ENCODE measurements at regions not wholly inside any gene's neighbourhood (a gene's known extent, or its start where the extent isn't known, plus 50 kb on each side); places are given as distances from the start of the nearest gene placed in this dataset.
"Not testable (repeated sequence)": the region's sequence is repeated elsewhere in the genome, so short reads cannot be mapped to it uniquely, and the experiment has no call there.

DNA sequence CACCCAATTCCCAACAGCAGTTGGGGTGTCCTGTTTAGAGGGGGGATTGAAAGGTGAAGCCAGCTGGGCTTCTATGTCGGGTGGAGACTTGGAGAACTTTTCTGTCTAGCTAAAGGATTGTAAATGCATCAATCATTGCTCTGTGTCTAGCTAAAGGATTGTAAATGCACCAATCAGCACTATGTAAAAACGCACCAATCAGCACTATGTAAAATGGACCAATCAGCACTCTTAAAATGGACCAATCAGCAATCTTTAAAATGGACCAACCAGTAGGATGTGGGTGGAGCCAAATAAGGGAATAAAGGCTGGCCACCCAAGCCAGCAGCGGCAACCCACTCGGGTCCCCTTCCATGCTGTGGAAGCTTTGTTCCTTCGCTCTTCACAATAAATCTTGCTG is 1518.6 kb upstream of the RAG2 start:
- not testable (repeated sequence) for DNase-seq

DNA sequence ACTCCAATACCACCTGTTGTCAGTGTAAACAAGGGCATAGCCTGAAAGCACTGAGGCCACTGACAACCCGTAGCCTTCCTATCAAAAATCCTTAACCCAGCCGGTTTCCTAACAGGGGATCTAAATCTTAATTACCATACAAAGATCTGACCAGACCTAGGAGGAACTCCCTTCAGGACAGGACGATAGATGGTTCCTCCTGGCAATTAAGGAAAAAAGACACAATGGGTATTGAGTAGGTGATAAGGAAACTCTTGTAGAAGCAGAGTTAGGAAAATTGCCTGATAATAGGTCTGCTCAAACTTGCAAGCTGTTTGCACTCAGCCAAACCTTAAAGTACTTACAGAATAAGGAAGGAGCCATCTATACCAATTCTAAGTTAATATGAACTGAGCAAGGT is 1517.3 kb upstream of the RAG2 start:
- not testable (repeated sequence) for DNase-seq

DNA sequence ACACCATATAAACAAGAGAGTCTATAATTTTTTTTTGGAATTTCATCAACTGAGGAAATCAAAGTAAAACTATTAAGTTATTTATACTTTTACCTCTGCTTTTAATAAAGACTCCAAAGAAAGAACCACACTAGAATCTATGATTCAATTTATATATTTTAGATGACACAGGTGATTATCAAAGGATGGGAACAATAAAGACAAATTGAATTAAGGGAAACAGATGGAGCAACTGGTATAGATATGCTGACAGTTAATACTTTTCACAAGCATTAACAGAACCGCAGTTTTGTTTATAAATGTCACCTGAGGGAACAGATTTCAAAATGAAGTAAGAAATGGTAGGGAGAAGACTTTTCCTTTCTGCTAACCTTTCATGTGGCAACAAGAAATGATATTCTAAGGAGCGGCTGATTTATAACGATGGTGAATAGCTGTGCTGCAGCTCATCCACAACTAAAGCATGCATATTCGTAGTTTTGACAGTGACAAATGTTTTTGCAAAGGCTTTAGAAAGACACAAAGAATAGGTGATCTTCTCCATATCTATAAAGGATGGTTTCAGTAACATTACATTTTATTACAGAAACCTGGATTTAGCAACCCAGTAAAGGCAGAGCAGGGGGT is 1502.9 kb upstream of the RAG2 start:
- DNase-seq, result no peak

DNA sequence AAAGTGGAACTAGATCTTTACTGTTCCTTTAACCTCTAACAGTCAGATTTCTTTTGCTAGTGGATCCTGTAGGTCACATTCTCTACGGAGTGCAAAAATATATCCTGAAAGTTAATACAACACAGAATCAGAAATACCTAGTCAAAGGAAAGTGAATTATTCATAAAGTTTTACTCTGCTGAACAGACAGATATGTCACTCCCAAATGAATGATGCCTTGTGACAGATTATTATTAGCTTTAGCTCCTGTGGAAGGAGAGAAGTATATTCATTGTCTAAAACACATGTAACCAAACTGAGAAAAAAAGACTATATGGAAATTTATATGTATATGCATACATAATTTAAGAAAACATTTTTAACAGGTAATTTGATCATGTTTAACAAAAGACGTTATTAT is 1497.2 kb upstream of the RAG2 start:
- no peak for DNase-seq

DNA sequence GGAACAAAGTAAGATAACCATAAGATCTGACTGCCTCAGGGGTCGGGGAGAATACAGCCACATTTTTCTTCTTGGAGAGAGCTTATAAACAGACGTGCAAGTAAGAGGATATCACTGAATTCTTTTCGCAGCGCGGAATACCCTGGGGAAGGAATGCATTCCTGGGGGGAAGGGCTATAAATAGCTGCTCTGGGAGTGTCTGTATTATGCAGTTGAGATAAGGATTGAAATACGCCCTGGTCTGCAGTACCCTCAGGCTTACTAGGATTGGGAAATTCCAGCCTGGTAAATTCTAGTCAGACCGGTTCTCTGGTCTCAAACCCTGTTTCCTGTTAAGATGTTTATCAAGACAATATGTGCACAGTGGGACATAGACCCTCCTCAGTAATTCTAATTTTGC is 1491.7 kb upstream of the RAG2 start:
- no peak for DNase-seq

DNA sequence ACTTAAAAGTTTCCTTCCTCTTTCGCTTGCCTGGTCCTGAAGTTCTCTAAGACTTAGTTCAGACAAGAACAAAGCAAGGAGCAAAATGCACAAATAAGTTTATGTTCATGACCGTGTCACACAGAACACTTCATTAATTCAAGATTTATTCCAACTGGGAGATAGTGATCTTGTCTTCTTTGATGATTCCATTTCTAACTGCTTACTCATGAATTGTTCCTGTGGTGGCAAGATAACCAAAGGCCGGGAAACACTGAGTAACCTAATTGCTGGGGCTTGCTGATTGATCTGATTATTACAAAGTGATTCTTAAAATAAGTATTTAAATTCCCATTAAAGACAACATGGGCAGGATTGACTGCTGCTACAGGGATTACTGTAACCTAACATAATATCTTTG is 1462.9 kb upstream of the RAG2 start:
- no peak for DNase-seq

DNA sequence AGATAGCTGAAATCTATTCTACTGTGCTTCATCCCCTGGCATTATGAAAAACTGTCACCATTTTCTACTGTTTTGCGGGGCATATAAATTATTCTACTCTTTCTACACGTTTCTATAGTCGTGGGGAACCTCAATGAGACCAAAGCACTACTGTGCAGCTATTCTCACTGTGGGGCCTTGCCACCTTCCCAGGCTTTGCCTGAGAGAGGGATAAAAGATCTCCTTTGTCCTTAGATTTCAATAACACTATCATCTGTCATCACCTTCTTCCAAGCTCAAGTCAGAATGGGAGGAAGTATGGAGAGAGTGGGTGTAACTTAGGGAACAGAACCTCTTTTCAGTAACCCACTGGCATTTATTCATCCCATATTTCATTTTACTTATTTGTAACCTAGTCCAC is 1462.1 kb upstream of the RAG2 start:
- DNase-seq, result no peak

DNA sequence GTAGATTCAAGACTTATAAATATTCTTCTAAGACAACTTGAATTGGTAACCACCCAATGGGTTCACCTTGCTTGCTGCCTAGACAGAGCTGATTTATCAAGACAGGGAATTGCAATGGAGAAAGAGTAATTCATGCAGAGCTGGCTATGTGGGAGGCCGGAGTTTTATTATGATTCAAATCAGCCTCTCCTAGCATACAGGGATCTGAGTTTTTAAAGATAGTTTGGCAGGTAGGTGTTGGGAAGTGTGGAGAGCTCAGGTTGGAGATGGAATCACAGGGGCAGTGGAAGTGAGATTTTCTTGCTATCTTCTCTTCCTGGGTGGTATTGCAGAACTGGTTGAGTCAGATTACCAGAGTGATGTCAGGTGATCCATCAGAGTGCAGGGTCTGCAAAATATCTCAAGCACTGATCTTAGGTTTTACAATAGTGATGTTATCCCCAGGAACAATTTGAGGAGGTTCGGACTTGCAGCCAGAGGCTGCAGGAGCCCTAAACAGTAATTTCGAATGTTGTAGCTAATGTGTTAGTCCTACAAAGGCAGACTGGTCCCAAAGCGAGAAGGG is 1448.6 kb upstream of the RAG2 start:
- no peak for DNase-seq

DNA sequence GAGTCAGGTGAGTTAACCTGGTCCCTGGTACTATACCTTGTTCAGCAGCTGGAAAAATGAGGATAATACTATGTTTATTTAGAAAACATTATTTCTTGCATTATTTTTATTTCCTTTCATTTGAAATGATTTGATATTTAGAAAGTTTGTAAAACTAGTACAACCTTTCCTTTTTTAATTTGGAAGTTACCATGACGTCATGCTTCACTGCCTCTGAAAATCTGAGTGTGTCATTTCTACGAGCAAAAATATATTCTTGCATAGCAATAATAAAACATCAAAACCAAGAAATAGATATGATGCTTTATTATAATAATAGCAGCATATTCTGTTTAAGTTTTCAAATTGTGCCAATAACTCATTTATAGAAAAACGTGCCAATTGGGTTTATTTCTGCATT is 1445.0 kb upstream of the RAG2 start:
- no peak for DNase-seq

DNA sequence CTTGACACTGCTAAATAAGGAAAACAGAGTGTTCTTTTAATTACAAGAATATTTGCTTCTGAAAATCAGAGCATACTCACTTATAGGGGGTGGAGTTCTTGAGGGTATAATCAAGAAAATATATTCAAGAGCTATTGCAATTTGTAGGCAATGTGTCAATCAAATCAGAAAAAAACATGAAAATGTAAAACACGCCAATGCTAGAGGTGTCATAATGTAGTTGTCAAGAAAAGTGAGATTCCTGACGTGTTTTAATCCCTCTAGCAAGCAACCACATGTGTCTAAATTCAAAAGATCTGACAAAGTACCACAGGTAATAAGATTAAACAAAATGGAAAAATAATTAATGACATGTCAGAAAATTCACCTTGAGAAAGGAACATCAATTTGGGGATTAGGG is 1440.7 kb upstream of the RAG2 start:
- no peak for DNase-seq

DNA sequence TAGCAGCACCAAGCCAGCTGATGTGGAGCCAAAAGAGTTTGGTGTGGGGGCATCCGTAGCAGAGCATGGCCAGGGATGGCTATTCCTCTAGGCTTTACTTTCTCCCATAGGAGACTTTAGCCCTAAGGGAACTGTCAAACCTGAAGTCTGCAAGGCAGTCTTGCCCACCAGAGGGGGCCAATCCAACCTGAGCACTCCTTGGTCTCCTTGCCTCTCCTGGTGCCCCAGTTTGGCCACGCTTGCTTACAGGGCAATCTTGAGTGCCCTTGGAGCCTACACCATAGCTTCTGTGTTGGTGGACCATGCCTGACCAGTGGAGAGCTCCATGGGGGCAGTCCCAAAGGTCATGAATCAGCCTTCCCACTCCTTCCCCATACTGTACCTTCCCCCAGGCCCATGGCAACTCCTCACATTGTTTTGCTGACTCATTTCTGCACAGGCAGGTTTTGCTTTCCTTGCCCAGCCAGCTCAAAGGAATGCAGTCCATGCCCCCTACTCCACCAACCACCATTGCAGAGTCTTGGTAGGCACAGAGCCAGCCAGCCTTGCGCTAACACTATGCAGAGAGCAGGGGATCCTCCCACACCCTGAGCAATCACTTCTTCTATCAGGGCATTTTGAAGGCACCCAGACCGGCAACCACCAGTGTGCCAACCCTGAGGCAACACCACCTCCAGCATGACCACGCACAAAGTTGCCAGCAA is 1421.2 kb upstream of the RAG2 start:
- DNase-seq, result no peak

DNA sequence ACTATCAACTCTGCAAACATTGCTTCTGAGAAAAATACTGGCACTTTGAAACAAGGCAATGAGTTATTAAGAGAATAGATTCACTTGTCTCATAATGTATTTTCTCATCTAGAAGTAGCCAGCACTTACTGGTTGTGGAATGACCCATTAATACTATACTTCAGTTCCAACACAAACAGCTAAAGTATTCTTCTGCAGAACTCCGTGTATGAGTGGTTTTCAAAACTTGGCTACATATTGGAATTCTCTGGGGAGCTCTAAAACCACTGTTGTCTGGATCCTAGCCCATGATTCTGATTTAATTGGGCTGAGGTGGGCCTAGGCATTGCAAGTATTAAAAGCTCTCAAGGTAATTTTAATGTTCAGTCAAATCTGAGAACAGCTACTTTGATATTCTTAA is 1416.4 kb upstream of the RAG2 start:
- DNase-seq, result no peak

DNA sequence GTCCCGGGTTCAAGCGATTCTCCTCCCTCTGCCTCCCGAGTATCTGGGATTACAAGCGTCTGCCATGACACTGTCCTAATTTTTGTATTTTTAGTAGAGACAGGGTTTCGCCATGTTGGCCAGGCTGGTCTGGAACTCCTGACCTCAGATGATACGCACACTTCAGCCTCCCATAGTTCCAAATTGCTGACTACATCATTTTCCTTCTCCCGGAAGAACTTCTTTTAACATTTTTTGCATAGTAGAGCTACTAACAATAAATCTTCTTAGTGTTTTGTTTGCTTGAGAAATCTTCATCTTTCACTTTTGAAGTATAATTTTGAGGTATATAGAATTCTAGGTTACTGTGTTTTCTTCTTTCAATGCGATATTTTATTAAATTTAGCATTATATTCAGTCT is 1415.1 kb upstream of the RAG2 start:
- no peak for DNase-seq

DNA sequence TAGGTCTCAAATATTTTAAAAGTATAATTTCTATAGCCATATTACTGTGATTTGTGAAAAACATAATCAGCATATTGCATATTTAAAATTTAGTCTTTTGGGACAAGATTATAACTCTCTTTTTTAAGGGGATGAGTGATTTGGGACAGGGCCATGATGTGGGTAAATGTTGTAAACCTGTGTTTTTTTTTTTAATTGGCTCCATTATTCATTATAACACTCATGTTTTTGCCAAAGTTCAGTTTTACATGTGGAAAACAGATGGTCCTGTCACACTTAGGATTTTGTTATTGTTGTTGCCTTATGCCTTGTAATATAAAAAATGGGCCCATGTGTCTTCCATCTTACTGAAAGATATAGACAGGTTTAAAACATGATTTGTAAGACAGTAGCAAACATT is 1413.5 kb upstream of the RAG2 start:
- DNase-seq, result no peak

DNA sequence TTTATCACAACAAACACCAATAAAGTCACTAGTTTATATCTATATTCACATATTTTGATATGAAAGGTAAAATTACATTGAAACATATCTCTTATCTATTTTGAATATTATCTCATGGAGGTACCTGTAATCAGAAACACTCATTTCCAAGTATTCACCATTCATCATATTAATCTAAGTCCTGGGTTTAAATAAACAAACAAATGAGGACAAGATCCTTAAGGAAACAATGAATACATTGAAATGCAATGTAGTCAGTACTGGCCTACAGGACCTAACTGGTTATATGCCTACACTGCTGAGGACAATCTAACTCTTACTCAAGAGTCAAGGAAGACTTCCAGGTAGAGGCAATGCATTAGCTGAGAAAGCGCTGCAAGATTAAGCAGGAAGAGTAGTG is 1411.9 kb upstream of the RAG2 start:
- no peak for DNase-seq

DNA sequence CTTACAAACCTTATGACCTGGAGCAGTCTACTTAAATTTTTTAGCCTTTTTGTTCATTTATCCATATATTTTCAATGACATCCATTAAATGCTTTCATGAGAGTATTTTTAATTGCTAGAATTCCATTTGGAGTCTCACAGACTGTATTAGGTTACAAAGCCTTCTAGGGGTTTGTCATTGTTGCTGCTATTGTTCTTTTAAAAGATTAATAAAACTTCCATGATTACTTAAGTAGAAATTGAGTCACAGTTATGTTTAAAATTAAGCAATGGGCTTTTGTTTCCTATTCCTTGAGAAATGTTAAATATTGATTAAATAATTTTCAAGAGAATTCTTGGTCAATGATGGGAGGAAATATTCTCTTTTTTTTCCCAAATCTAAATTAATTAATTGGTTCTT is 1408.4 kb upstream of the RAG2 start:
- DNase-seq, result no peak

DNA sequence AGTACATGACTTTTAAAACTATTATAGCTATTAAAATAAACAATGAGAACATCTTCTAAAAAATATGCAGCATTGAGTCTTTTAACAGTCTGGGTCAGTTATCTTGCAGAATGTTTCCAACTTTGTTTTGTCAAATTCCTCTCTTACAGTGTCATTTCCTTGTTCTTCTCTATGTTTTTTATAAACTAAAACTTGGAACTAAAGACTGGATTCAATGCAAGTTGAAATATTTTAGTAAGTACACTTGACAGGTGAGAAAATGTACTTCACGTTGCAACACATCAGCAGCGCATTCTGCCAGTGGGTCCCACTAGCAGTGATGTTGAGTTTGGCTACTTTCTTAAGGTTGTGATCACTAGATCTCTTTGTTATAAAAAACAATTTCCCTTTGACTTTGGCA is 1407.6 kb upstream of the RAG2 start:
- DNase-seq, result no peak

DNA sequence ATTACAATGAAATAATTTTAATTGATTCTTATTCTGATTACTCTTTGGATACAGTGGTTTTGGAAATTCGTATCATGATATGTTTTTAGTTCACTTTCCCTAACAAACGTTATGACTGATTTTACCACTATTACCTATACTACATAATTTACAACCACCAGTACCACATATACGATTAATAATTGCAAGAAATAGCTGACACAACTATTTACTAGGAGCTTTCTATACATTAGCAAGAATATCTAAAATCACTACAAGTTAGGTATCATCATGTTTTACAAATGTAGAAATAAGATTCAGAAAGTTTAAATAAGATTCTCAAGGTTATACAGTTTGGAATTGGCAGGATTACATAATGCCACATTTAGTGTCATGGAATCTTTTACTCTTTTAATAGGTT is 1401.1 kb upstream of the RAG2 start:
- no peak for DNase-seq

DNA sequence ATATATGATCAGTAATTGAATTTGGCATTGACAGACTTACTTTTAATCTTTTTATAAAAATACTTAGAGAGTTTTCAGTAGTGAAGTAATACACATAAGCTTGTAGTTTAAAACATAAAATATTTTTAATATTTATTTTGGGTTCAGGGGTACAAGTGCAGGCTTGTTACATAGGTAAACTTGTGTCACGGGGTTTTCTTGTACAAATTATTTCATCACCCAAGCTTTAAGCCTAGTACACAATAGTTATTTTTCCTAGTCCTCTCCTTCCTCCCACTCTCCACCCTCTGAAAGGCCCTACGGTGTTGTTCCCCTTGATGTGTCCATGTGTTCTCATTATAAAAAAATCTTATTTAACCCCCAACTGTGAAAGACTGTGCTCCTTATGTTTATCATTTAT is 1397.8 kb upstream of the RAG2 start:
- no peak for DNase-seq

DNA sequence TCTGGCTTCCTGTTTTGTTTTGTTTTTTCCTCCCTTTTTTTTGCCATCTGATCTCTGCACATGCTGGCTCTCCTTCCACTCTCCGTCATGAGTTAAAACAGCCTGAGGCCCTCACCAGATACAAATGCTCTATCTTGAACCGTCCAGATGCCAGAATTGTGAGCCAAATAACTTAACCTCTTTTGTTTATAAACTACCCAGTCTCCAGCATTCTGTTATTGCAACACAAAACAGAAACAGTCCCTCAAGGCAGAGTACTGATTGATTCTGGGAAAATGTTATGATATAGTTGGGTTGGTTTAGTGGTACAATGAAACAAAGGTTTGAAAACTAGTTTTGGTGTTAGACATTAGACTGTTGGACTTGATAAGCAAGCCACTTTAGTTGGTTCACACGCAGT is 1390.0 kb upstream of the RAG2 start:
- DNase-seq, result no peak

DNA sequence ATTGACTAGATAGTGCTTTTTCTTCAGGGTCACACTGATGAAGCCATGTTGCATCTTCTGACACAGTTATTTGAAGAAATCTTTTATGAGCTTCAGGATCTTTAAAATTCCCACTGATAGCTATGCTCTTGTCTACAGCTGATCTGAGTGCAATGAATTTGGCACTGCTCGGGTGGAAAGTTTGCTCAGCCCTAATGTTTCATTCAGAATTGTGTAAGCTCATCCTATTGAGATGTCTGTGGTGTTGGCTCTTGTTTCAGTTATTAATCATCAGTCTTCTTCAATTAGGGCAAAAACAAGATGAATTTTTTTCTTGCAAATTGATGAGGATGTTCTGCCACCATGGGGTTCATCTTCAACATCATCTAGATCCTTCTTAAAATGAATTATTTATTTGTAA is 1387.0 kb upstream of the RAG2 start:
- DNase-seq, result no peak

DNA sequence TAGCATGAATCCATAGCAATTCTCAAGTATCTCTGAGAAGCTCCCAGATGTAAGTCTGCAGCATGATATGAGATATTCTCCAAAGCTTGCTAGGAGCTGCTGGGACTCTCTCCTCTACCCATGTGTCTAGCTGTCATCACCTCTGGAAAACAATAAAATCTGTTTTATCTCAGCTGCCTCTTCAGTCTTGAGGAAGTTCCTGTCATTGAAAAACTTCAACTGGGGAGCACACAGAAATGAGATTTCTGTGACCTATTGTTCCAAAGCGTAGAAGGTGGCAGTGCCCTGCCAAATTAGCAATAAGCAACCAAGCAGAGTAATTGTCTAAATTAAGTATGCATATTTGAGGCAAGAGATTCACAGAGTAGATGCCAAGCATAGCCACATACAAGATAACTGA is 1380.6 kb upstream of the RAG2 start:
- no peak for DNase-seq

DNA sequence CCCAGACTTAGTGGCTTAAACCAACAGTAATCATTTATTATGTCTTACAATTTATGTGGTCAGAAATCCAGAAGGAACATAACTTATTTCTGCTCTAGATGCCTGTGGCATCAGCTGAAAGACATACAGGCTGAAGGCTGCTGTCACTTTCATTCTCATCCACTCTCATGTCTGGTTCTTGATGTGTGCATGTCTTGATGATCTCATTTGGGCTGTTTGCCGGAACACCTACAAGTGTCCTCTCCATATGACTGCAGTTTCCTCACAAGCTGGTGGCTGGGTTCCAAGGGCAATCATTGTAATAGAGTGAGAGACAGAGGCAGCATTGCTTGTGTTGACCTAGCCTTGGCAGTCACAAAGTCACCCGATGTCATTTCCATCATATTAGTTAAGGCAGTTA is 1375.9 kb upstream of the RAG2 start:
- DNase-seq, result no peak

DNA sequence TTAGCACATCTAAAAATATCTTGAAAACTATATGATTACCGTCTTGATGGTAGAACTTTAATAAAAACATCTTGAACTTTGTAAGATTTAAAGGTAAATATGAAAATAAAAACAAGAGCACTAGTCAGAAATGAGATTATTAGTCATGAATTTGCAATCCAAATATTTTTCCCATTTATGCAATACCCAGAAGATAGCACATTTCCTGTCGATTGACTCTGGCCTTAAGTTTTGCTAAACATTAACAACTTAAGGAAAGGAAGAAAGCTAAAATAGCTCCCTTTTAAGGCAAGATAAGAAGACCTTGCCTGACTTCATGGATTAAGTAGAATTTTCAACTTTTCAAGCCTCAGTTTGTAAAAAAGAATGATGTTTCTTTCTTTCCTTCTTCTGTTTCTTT is 1374.7 kb upstream of the RAG2 start:
- DNase-seq, result no peak

DNA sequence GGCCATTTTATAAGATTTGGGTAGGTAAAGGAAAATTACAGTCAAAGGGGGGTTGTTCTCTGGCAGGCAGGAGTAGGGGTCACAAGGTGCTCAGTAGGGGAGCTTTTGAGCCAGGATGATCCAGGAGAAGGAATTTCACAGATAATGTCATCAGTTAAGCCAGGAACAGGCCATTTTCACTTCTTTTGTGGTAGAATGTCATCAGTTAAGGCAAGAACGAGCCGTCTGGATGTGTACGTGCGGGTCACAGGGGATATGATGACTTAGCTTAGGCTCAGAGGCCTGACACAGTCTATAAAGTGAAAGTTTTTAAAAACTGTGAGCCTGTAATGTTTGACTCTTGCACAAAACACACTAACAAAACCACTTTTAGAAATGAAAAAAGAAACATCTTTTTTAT is 1371.3 kb upstream of the RAG2 start:
- DNase-seq, result not testable (repeated sequence)
